Renal cortex interstitium (tissue), 11 donors: ENCODE measurements at regions not wholly inside any gene's neighbourhood (a gene's known extent, or its start where the extent isn't known, plus 50 kb on each side); places are given as distances from the start of the nearest gene placed in this dataset.

Source experiments
- DNase-seq, 11 donors: peaks; one replicate each; pipeline ENCODE4 v3.0.0-alpha.2; 2013; ENCODE audit warnings: low read depth in 9 of 11, low spot score in 4 of 11; ENCODE audit errors: extremely low read depth in 1 of 11

DNA sequence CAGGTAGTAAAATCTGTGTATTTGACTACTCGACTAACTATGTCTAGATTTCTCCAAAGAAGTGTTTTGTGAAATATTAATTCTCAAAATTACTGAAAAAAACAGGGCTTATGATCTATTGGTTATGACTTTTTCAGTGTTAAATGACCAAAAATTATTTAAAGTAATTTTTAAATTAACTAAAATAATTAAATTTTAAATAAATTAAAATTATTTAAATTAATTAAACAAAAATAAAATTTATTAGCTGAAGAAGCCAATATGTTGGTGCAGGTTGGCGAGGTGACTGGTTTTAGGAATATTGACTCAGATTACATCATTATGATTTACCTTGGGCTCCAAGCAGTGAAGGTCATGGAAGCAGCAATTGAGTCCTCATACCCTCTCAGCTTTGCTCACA is 483.2 kb downstream of the PTPRC start:
- DNase-seq: no peak

GRCh38 chr1:199122532-199123311 is 483.9 kb downstream of the PTPRC start:
- no peak for DNase-seq

DNA sequence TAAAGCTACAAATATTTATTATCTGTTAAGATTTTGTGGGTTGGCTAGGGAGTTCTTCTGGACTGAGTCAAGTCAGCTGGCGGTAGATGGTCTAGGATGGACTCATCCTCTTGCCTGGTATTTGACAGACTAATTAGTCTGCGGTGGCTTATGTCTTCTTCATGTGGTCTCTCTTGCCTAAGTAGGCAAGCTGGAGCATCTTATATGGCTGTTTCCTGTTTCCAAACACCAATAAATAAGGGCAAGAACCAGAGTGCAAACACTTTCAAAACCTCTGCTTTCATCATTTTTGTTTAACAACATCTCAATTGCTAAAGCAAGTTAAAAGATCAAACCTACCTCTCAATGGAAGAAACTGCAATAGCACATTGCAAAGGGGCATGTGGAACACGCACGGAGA is 484.8 kb downstream of the PTPRC start:
- no peak for DNase-seq

DNA sequence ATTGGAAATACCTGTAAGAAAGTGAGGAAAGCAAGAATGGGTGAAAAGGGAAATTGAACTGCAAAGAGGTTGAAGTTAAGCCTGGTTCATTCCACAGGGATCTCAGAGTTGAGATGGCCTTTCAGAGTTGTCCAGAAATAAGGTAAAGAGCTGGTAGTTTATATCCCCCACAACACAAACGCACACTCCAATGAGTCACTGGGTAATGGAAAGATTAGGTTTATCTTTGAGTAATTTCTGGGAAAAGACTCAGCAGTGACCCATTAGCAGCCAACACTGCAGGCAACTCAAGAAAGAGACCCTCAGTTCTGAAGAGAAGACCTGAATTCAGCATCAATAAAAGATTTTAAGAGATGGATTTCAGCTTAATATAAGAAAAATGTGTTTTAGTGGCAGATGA is 485.5 kb downstream of the PTPRC start:
- no peak for DNase-seq

GRCh38 chr1:199129247-199129646 is 490.4 kb downstream of the PTPRC start:
- DNase-seq: no peak

- no peak for DNase-seq
These were observed 493.2 kb downstream of the PTPRC start for GRCh38 chr1:199132006-199132405.

DNA sequence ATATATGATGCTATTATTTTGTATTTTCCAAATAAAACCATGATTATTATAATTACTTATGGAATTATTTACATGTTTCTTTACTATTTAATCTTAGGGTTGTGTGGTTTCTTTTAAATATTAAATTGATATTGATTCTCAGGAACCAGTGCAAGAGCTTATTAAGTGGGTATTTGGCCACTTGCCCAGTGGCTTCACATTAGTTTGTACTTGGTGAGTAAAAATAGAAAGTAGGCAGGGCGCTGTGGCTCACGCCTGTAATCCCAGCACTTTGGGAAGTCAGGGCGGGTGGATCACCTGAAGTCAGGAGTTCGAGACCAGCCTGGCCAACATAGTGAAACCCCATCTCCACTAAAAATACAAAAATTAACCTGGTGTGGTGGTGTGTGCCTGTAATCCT is 497.1 kb downstream of the PTPRC start:
- DNase-seq: no peak

GRCh38 chr1:199138061-199138460 is 499.2 kb downstream of the PTPRC start:
- DNase-seq: no peak

- no peak for DNase-seq
These were observed 510.8 kb downstream of the PTPRC start for GRCh38 chr1:199149591-199149990.

GRCh38 chr1:199150756-199151155 is 511.9 kb downstream of the PTPRC start:
- DNase-seq: no peak

DNA sequence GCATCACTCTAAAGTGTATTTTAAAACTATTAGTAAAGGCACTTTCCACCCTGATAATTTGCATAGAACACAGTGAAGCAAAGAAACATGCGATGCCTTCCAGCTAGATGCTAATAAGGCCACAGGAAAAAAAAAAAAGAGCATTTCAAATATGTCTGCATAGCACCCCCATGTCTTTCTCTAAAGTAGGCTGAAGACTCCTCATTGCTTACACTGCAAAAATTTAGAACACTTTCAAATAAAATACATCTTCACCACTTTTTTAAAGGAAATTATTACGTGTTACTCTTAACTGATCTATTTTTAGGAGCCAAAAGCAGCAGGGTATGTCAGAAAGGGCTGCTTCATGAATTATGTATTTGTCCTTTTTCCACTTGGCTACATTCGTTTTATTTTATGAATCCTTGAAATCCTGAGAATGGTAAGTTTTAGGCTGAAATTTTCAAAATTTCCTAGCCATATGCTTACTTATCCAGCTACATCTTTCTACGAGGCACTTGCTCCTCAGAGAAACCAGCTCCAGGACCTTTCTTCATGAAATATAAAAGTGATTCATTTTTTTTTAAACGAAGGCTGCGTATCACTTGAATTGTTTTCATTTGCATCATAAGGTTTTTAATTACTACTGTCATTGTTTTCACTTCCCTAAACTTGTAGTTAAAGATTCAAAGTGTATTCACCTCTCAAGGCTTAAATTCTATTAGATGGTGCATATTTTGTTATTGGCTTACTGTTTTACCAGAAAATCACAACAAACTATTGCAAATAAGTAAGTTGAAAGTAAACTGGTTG is 513.0 kb downstream of the PTPRC start:
- no peak for DNase-seq

- DNase-seq: no peak
These were observed 513.8 kb downstream of the PTPRC start for GRCh38 chr1:199152676-199153075.

DNA sequence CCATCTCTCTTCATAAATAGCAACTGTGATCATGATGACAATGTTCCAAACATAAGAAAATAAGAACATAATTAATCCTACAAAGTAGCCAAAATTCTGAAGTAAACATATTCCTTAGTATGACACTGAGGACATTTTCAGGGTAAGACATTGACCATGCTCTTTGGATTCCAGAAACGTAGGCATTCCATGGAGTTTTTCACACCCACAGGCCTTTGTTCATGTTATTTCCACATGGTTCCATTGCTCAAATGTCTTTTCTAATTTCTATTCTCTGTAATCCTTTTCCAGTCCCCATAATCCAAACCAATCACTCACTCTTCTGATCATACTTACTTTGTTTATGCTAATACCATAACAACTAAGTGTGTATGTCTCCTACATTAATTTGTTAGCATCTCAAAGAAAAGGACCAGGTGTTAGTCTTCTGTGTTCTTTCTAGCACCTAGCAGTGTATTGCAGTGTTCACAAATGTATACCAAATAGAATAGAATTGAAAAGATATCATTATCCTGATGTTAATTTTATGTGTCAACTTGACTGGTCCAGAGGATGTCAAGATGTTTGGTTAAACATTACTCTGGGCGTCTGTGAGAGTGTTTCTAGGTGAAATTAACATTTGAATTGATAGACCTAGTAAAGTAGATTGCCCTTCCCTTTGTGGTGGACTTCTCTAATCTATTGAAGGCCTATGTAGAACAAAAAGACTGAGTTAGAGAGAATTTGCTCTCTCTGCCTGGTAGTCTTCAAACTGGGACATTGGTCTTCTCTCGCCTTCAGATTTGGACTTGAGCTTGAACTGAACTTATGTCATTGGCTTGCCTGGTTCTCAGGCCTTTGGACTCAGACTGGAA is 516.6 kb downstream of the PTPRC start:
- DNase-seq: no peak

DNA sequence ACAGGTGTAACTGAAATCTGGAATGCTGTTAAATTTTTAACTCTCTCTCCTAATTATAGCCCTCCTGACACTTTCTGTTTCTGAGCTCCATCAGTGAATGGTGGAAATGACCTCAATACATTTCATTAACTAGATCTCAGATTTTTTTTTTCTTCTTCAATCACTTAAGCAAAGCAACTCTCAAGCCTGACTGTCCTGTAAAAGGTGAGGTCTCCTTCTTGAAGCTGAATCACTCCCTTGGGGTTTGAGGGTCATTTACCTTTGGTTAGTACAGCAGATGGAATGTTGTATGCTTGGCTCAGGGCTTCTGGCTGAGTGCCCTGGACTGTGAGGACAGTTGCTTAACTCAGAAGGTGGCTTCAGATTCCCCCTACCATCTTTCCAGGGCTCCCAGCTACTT is 518.7 kb downstream of the PTPRC start:
- no peak for DNase-seq

DNA sequence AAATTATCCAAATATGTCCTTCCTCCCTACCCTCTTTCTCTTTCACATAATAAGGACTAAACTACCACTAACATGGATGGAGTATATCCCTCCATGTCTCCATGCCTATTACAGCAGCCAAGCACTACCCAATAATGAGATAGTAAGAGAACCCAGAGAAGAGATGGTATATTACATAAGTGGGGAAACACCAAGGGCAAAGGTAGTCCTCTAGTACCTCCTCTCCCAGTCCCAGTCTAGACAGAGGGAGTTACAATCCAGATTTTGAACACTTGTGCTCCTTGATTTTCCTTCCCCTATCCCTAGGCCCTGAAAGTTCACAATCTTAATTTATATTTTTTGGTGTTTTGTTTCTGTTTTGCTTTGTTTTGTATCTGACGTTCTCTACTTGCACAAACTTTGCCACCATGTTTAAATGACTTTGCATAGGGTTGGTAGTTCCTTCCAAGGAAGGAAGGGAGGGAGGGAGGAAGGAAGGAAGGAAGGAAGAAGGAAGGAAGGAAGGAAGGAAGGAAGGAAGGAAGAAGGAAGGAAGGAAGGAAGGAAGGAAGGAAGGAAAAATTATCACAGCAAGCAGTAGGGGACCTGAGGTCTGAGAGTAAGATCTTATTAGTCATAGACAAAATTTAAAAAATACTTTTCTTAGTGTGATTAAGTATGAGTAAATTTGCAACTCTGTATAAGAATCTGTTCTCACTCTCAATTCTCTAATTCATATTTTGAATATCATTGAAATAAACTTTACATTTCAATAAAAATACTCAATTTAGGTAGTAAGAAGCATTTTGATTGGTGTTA is 521.9 kb downstream of the PTPRC start:
- DNase-seq: no peak

DNA sequence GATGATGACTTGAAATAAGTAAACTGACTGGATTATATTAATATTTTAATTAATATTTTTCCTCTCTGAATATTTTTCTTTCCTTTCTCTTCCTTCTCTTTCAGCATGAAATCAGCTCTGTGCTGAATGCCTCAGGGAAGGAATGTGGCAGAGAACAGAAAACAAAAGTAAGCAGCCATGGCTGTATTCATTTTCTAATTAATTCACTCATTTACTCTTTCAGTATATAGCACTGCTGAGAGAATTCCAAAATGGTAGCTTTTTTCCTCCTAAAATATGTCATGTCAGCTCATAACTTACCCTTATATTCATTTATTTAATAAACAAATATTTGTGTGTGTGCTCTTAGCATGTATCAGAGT is 522.5 kb downstream of the PTPRC start:
- DNase-seq: no peak

- no peak for DNase-seq
These were observed 523.0 kb downstream of the PTPRC start for GRCh38 chr1:199161766-199162303.

- DNase-seq: no peak
These were observed 524.4 kb downstream of the PTPRC start for GRCh38 chr1:199163267-199163666.

- DNase-seq: no peak
These were observed 524.8 kb downstream of the PTPRC start for GRCh38 chr1:199163670-199164069.
